RWPE1 (cell line): ENCODE measurements at regions not wholly inside any gene's neighbourhood (a gene's known extent, or its start where the extent isn't known, plus 50 kb on each side); places are given as distances from the start of the nearest gene placed in this dataset.

Source experiments
- CTCF ChIA-PET: fragments of 350-600 bp; sonication (Branson Sonifier 250); formaldehyde crosslinking; extraction: SDS; loops from one replicate; lab custom pipeline; 2021; lab: Yijun Ruan, JAX
- POLR2A ChIA-PET: fragments of 400-600 bp; formaldehyde crosslinking; extraction: SDS; loops from one replicate; lab custom pipeline; 2020; ENCODE audit warnings: antibody characterized with exemption; ENCODE audit not compliant: low non-redundant PET; lab: Yijun Ruan, JAX
- DNase-seq: peaks from one replicate; pipeline ENCODE4 v3.0.0; 2012; ENCODE audit warnings: low spot score
- H3K27ac ChIP-seq: fragments of 450-650 bp; 2 replicates; pipeline ENCODE4 v1.5.1; 2017
- CTCF ChIP-seq: fragments of 450-650 bp; conservative IDR thresholded peaks from 2 replicates; pipeline ENCODE4 v1.5.1; 2017; ENCODE audit warnings: low read depth, mild to moderate bottlenecking

GRCh38 chr14:44383636-44384035, 123.4 kb downstream of the FSCB start:
- ChIA-PET CTCF (no interaction called here), POLR2A (no interaction called here)
- H3K27ac ChIP-seq, result no peak overlapping the region
- no peak for DNase-seq
- TF ChIP-seq CTCF, result no peak

- ChIA-PET CTCF (no interaction called here), POLR2A (no interaction called here)
- TF ChIP-seq CTCF, result no peak
- no peak overlapping the region for H3K27ac ChIP-seq
- DNase-seq, result no peak
Observed at GRCh38 chr14:44379292-44379977, 127.6 kb downstream of the FSCB start.

GRCh38 chr14:44374906-44375305, 132.2 kb downstream of the FSCB start:
- H3K27ac ChIP-seq, result no peak overlapping the region
- no peak for DNase-seq
- no peak for TF ChIP-seq CTCF
- CTCF ChIA-PET, result no interaction called here
- POLR2A ChIA-PET, result no interaction called here

- no peak overlapping the region for H3K27ac ChIP-seq
- POLR2A ChIA-PET, result no interaction called here
- no peak for DNase-seq
- no peak for TF ChIP-seq CTCF
- CTCF ChIA-PET, result no interaction called here
Observed at GRCh38 chr14:44372807-44373489, 134.1 kb downstream of the FSCB start.

GRCh38 chr14:44372231-44372630, 134.9 kb downstream of the FSCB start:
- no peak for DNase-seq
- POLR2A ChIA-PET, result no interaction called here
- TF ChIP-seq CTCF, result no peak
- CTCF ChIA-PET, result no interaction called here
- no peak overlapping the region for H3K27ac ChIP-seq

GRCh38 chr14:44370727-44371126, 136.4 kb downstream of the FSCB start:
- POLR2A ChIA-PET, result no interaction called here
- no peak for TF ChIP-seq CTCF
- H3K27ac ChIP-seq, result no peak overlapping the region
- DNase-seq, result no peak
- CTCF ChIA-PET, result no interaction called here
